GM23248 (cell line): ENCODE measurements at regions not wholly inside any gene's neighbourhood (a gene's known extent, or its start where the extent isn't known, plus 50 kb on each side); places are given as distances from the start of the nearest gene placed in this dataset.

ENCODE experiments used
- EZH2 ChIP-seq: fragments of 200-600 bp; sonication (generic); IDR thresholded peaks from 2 replicates; pipeline ENCODE4 v1.6.1; 2018; ENCODE audit warnings: antibody characterized with exemption, mild to moderate bottlenecking; ENCODE audit not compliant: insufficient read depth, poor library complexity, severe bottlenecking
- EZH2phosphoT487 ChIP-seq: fragments of 200-600 bp; sonication (generic); IDR thresholded peaks from 2 replicates; pipeline ENCODE4 v1.6.1; 2018; ENCODE audit warnings: antibody characterized with exemption, moderate library complexity, mild to moderate bottlenecking, low read depth; ENCODE audit not compliant: insufficient read depth

DNA sequence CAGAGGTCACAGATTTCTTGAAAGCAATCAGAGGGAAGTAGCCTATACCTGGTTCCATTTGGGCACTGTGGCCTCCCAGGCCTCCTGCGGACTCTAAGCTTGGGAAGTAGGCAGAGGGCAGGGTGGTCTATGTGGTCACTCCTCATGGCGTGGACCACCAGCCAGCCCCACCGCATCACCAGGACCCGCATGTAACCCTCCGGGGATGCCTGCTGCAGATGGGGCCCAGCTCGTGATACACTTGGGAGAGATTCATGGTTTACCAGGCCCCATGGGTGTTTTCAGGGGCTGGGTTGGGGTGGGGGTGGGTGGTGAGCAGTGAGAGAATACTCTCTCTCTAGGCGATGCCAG, 123.7 kb downstream of the ASB7 start:
- TF ChIP-seq EZH2phosphoT487 (no peak), EZH2 (no peak)
